ENCODE measurements at regions not wholly inside any gene's neighbourhood (a gene's known extent, or its start where the extent isn't known, plus 50 kb on each side); places are given as distances from the start of the nearest gene placed in this dataset.

GRCh38 chr12:114949058-114949820 lies 265.3 kb upstream of the TBX3 start:
- 80% methylated on average over 8 of the region's 8 CpGs for WGBS (ENCODE audit: low lambda C conversion rate)
- no peak overlapping the region for H3K9ac ChIP-seq
- TF ChIP-seq NFIC (IDR thresholded peaks at IDR 0.05; ENCODE audit: borderline replicate concordance): no peak
- no peak for TF ChIP-seq RFX5 (IDR thresholded peaks at IDR 0.05; ENCODE audit: low read length)
- TF ChIP-seq CTCF (IDR thresholded peaks at IDR 0.05): no peak
- TF ChIP-seq POLR2AphosphoS5 (IDR thresholded peaks at IDR 0.05; ENCODE audit: low read depth, low read length): no peak
- no peak for TF ChIP-seq IRF3 (IDR thresholded peaks at IDR 0.05; ENCODE audit: low read depth, low read length)
- TF ChIP-seq GATA2 (CRISPR knock-in tag; IDR thresholded peaks at IDR 0.05): no peak
- TF ChIP-seq NRF1 (IDR thresholded peaks at IDR 0.05; ENCODE audit: low read depth, low read length): no peak
- TF ChIP-seq MAX (IDR thresholded peaks at IDR 0.05; ENCODE audit: low read depth): no peak
- TF ChIP-seq FOXJ3 (CRISPR knock-in tag; IDR thresholded peaks at IDR 0.05): no peak
- TF ChIP-seq GABPA (IDR thresholded peaks at IDR 0.05; ENCODE audit: low read depth): no peak
- TF ChIP-seq TEAD4 (IDR thresholded peaks at IDR 0.05; ENCODE audit: borderline replicate concordance, insufficient read depth): no peak
- TF ChIP-seq MXI1 (IDR thresholded peaks at IDR 0.05; ENCODE audit: low read depth, low read length): no peak
- no peak for TF ChIP-seq CHD2 (IDR thresholded peaks at IDR 0.05; ENCODE audit: low read length, partially characterized antibody)
- TF ChIP-seq USF1 (IDR thresholded peaks at IDR 0.05; ENCODE audit: borderline replicate concordance, low read depth): no peak
- no peak for TF ChIP-seq SMC3 (IDR thresholded peaks at IDR 0.05; ENCODE audit: low read depth, low read length)
- TF ChIP-seq RXRA (IDR thresholded peaks at IDR 0.05; ENCODE audit: borderline replicate concordance, low read depth): no peak
- TF ChIP-seq PBX3 (IDR thresholded peaks at IDR 0.05): no peak
- no peak overlapping the region for H3K27ac ChIP-seq (ENCODE audit: low read depth in 2 of 2, low read length in 1 of 2)
- no peaks in the 10 kb centered on the region for H3F3A ChIP-seq (replicated peaks; ENCODE audit: insufficient read depth)
- H2AFZ ChIP-seq (ENCODE audit: low read depth): no peak overlapping the region
- POLR2A ChIA-PET: no interaction called here
- H3K9me3 ChIP-seq: no peaks in the 10 kb centered on the region
- CTCF ChIA-PET: no interaction called here
- no peaks in the 10 kb centered on the region for H3K4me1 ChIP-seq (ENCODE audit: control insufficient read depth in 1 of 2, insufficient read depth in 2 of 2, low read depth in 1 of 2, low read length in 1 of 2)
- no peaks in the 10 kb centered on the region for H4K20me1 ChIP-seq (ENCODE audit: insufficient read depth)
- DNase-seq: no peak
- no peaks in the 10 kb centered on the region for H3K79me2 ChIP-seq (ENCODE audit: insufficient read depth)
- no peaks in the 10 kb centered on the region for H3K9me2 ChIP-seq
- H3K4me2 ChIP-seq: no peak overlapping the region
- no peak overlapping the region for H3K4me3 ChIP-seq (ENCODE audit: low read depth in 2 of 2, low read length in 1 of 2)
- no peaks in the 10 kb centered on the region for H3K27me3 ChIP-seq (ENCODE audit: insufficient read depth)
- H3K36me3 ChIP-seq (replicated peaks in 1 of 2; ENCODE audit: control insufficient read depth in 1 of 2, insufficient read depth in 2 of 2, low read length in 1 of 2): no peaks in the 10 kb centered on the region

Data from SK-N-SH (cell line).